ENCODE measurements at regions not wholly inside any gene's neighbourhood (a gene's known extent, or its start where the extent isn't known, plus 50 kb on each side); places are given as distances from the start of the nearest gene placed in this dataset.

DNA sequence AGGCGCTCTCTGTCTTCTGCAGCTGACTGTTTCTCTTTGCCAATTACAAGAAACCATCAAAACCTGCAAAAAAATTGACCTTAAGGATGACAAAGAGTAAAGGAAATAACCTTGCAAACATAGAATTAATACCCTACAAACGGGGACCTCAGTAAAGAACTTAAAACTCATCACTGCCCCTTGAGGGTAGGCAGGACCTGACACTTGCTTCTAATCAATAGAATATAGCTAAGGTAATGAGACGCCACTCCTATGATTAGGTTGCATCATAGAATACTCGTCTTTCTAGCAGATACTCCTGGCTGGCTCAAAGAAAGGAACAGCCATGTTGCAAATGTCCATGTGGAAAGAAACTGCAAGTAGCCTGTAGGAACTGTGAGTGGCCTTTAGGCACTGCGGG is 140.0 kb downstream of the XPNPEP1 start:
- no peaks in the 10 kb centered on the region for H3K9me2 ChIP-seq (replicated peaks; ENCODE audit: low read depth, low read length)
- H3K79me2 ChIP-seq (ENCODE audit: insufficient read depth, low read length), result no peaks in the 10 kb centered on the region
- no peaks in the 10 kb centered on the region for H4K20me1 ChIP-seq (ENCODE audit: insufficient read depth, low read length, poor library complexity, severe bottlenecking)
- H2AFZ ChIP-seq (ENCODE audit: low read length), result no peak overlapping the region
- no peaks in the 10 kb centered on the region for H3K9me3 ChIP-seq (ENCODE audit: insufficient read depth, low read depth, low read length)
- no peaks in the 10 kb centered on the region for H3K27me3 ChIP-seq (ENCODE audit: insufficient read depth, low read length, poor library complexity, severe bottlenecking)
- H3K4me2 ChIP-seq (ENCODE audit: low read depth, low read length, poor library complexity, severe bottlenecking), result no peak overlapping the region
- TF ChIP-seq, protein P1, sequence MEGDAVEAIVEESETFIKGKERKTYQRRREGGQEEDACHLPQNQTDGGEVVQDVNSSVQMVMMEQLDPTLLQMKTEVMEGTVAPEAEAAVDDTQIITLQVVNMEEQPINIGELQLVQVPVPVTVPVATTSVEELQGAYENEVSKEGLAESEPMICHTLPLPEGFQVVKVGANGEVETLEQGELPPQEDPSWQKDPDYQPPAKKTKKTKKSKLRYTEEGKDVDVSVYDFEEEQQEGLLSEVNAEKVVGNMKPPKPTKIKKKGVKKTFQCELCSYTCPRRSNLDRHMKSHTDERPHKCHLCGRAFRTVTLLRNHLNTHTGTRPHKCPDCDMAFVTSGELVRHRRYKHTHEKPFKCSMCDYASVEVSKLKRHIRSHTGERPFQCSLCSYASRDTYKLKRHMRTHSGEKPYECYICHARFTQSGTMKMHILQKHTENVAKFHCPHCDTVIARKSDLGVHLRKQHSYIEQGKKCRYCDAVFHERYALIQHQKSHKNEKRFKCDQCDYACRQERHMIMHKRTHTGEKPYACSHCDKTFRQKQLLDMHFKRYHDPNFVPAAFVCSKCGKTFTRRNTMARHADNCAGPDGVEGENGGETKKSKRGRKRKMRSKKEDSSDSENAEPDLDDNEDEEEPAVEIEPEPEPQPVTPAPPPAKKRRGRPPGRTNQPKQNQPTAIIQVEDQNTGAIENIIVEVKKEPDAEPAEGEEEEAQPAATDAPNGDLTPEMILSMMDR (conservative IDR thresholded peaks at IDR 0.05; ENCODE audit: low read length), result no peak
- TF ChIP-seq EZH2phosphoT487 (IDR thresholded peaks at IDR 0.05; ENCODE audit: borderline replicate concordance), result no peak
- H3K4me1 ChIP-seq (ENCODE audit: insufficient read depth, low read length, poor library complexity, severe bottlenecking), result no peaks in the 10 kb centered on the region
- H3K4me3 ChIP-seq (ENCODE audit: low read length, poor library complexity, severe bottlenecking), result no peak overlapping the region
- H3K9ac ChIP-seq (ENCODE audit: low read depth, low read length, poor library complexity, severe bottlenecking), result no peak overlapping the region
- H3F3A ChIP-seq (ENCODE audit: low read depth), result no peaks in the 10 kb centered on the region
- no peaks in the 10 kb centered on the region for H3K36me3 ChIP-seq (ENCODE audit: insufficient read depth, low read length)

DNA sequence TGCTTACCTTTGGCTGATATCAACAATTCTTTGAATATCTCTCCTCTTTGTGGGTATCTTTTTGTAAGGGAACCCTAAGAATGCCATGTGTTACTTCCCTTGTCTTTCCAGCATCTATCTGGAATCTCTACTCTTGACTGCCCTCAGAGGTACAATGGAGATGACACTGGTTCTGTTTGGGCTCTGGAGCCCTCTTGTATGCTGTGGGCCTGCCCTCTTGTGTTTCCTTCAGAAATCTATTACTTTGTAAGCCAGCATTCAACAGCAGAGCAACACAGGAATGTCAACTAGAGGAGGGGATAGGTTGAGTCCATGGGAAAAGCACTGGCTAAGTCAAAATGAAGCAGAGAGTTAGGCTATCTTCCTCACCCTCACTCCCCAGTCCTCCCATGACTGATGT is 142.3 kb downstream of the XPNPEP1 start:
- Histone ChIP-seq H3K36me3 (ENCODE audit: insufficient read depth, low read length) (no peaks in the 10 kb centered on the region), H3K9ac (ENCODE audit: low read depth, low read length, poor library complexity, severe bottlenecking) (no peak overlapping the region), H3K4me1 (ENCODE audit: insufficient read depth, low read length, poor library complexity, severe bottlenecking) (no peaks in the 10 kb centered on the region), H3K4me3 (ENCODE audit: low read length, poor library complexity, severe bottlenecking) (no peak overlapping the region), H2AFZ (ENCODE audit: low read length) (no peak overlapping the region), H4K20me1 (ENCODE audit: insufficient read depth, low read length, poor library complexity, severe bottlenecking) (no peaks in the 10 kb centered on the region), H3K9me2 (replicated peaks; ENCODE audit: low read depth, low read length) (no peaks in the 10 kb centered on the region), H3K79me2 (ENCODE audit: insufficient read depth, low read length) (no peaks in the 10 kb centered on the region), H3K4me2 (ENCODE audit: low read depth, low read length, poor library complexity, severe bottlenecking) (no peak overlapping the region), H3K9me3 (ENCODE audit: insufficient read depth, low read depth, low read length) (no peaks in the 10 kb centered on the region), H3F3A (ENCODE audit: low read depth) (no peaks in the 10 kb centered on the region), H3K27me3 (ENCODE audit: insufficient read depth, low read length, poor library complexity, severe bottlenecking) (no peaks in the 10 kb centered on the region)
- no peak for TF ChIP-seq EZH2phosphoT487 (IDR thresholded peaks at IDR 0.05; ENCODE audit: borderline replicate concordance)
- TF ChIP-seq, protein P1 (conservative IDR thresholded peaks at IDR 0.05; ENCODE audit: low read length), result no peak

DNA sequence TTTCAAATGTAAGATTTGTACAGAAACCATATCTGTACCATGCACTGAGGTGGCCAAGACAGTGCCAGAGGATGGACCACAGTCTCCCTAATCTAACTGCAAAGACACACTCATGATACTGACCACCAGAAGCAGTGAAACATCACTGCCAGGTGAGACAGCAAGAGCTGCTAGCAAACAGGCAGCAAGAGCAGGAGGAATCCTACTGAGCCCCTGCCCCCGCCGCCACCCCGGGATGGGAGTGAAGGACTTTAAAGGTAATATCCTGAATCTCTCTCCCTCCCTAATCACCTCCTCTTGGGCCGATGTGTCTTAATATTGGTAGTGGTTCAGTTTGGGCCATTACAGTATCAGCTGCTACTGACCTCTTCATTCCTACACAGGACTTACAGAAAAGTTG is 144.3 kb downstream of the XPNPEP1 start:
- no peak for TF ChIP-seq EZH2phosphoT487 (IDR thresholded peaks at IDR 0.05; ENCODE audit: borderline replicate concordance)
- TF ChIP-seq, protein P1 (conservative IDR thresholded peaks at IDR 0.05; ENCODE audit: low read length), result no peak
- Histone ChIP-seq H4K20me1 (ENCODE audit: insufficient read depth, low read length, poor library complexity, severe bottlenecking) (no peaks in the 10 kb centered on the region), H3K36me3 (ENCODE audit: insufficient read depth, low read length) (no peaks in the 10 kb centered on the region), H3K4me1 (ENCODE audit: insufficient read depth, low read length, poor library complexity, severe bottlenecking) (no peaks in the 10 kb centered on the region), H3K4me2 (ENCODE audit: low read depth, low read length, poor library complexity, severe bottlenecking) (no peak overlapping the region), H3K9me3 (ENCODE audit: insufficient read depth, low read depth, low read length) (no peaks in the 10 kb centered on the region), H3K4me3 (ENCODE audit: low read length, poor library complexity, severe bottlenecking) (no peak overlapping the region), H3K9me2 (replicated peaks; ENCODE audit: low read depth, low read length) (no peaks in the 10 kb centered on the region), H3K9ac (ENCODE audit: low read depth, low read length, poor library complexity, severe bottlenecking) (no peak overlapping the region), H3K79me2 (ENCODE audit: insufficient read depth, low read length) (no peaks in the 10 kb centered on the region), H3K27me3 (ENCODE audit: insufficient read depth, low read length, poor library complexity, severe bottlenecking) (no peaks in the 10 kb centered on the region), H3F3A (ENCODE audit: low read depth) (no peaks in the 10 kb centered on the region), H2AFZ (ENCODE audit: low read length) (no peak overlapping the region)

Measured in Loucy (cell line).